Neural cell (in vitro differentiated cells): ENCODE measurements at regions not wholly inside any gene's neighbourhood (a gene's known extent, or its start where the extent isn't known, plus 50 kb on each side); places are given as distances from the start of the nearest gene placed in this dataset.

Source experiments
- H2AFZ ChIP-seq: fragments of 200-600, 300-800 bp; sonication (generic), shearing (Covaris generic); 2 replicates; pipeline ENCODE4 v1.6.0; 2014; ENCODE audit warnings: low read depth, mild to moderate bottlenecking, antibody characterized with exemption, low read length, moderate library complexity
- H3F3A ChIP-seq: fragments of 200-600 bp; shearing (Covaris generic); 2 replicates; pipeline ENCODE4 v1.6.1; 2016; ENCODE audit warnings: mild to moderate bottlenecking, moderate library complexity, mixed read lengths, antibody characterized with exemption, low read length; ENCODE audit not compliant: insufficient read depth, poor library complexity, severe bottlenecking
- H3K27ac ChIP-seq: fragments of 200-600, 300-800 bp; sonication (generic), shearing (Covaris generic); 2 replicates; pipeline ENCODE4 v1.5.1; 2014; ENCODE audit warnings: mild to moderate bottlenecking, low read length, moderate library complexity
- H3K27me3 ChIP-seq: fragments of 300-800, 200-600 bp; sonication (generic), shearing (Covaris generic); 2 replicates; pipeline ENCODE4 v1.6.0; 2014; ENCODE audit warnings: mild to moderate bottlenecking, low read depth, low read length, moderate library complexity; ENCODE audit not compliant: insufficient read depth
- H3K36me3 ChIP-seq: fragments of 300-800, 200-600 bp; sonication (generic), shearing (Covaris generic); 2 replicates; pipeline ENCODE4 v1.5.1; 2014; ENCODE audit warnings: mild to moderate bottlenecking, antibody characterized with exemption, low read length, moderate library complexity; ENCODE audit not compliant: insufficient read depth
- H3K4me2 ChIP-seq: fragments of 300-800, 200-600 bp; sonication (generic), shearing (Covaris generic); 2 replicates; pipeline ENCODE4 v1.6.0; 2014; ENCODE audit warnings: mild to moderate bottlenecking, low read length
- H3K4me3 ChIP-seq: fragments of 300-800, 200-600 bp; sonication (generic), shearing (Covaris generic); 2 replicates; pipeline ENCODE4 v1.5.1; 2014; ENCODE audit warnings: mild to moderate bottlenecking, low read length, moderate library complexity
- H3K79me2 ChIP-seq: fragments of 200-600 bp; shearing (Covaris generic); replicated peaks from 2 replicates; pipeline ENCODE4 v1.6.0; 2014; ENCODE audit warnings: mild to moderate bottlenecking, low read length, moderate library complexity; ENCODE audit not compliant: insufficient read depth
- H3K9ac ChIP-seq: fragments of 300-800, 200-600 bp; sonication (generic), shearing (Covaris generic); 2 replicates; pipeline ENCODE4 v1.6.1; 2016; ENCODE audit warnings: mild to moderate bottlenecking, low read length, mixed read lengths
- H3K9me2 ChIP-seq: fragments of 200-600 bp; shearing (Covaris generic); 2 replicates; pipeline ENCODE4 v1.6.1; 2016; ENCODE audit warnings: mild to moderate bottlenecking, low read length, mixed read lengths; ENCODE audit not compliant: insufficient read depth
- H3K9me3 ChIP-seq: fragments of 200-600, 300-800 bp; sonication (generic), shearing (Covaris generic); 2 replicates; pipeline ENCODE4 v1.6.1; 2016; ENCODE audit warnings: mild to moderate bottlenecking, mixed run types, low read length, moderate library complexity, mixed read lengths
- H4K20me1 ChIP-seq: fragments of 200-600 bp; shearing (Covaris generic); 2 replicates; pipeline ENCODE4 v1.6.1; 2016; ENCODE audit warnings: mild to moderate bottlenecking, mixed run types; ENCODE audit not compliant: insufficient read depth
- EP300 ChIP-seq: fragments of 450-650 bp; conservative IDR thresholded peaks from 2 replicates; pipeline ENCODE4 v1.6.1; 2014; ENCODE audit warnings: antibody characterized with exemption, mild to moderate bottlenecking, moderate library complexity; ENCODE audit not compliant: poor library complexity, severe bottlenecking
- EZH2 ChIP-seq: fragments of 200-600, 300-800 bp; shearing (Covaris generic), sonication (generic); IDR thresholded peaks from 2 replicates; pipeline ENCODE4 v1.6.1; 2014; ENCODE audit warnings: antibody characterized with exemption, low read length, borderline replicate concordance, mild to moderate bottlenecking; ENCODE audit not compliant: insufficient read depth, poor library complexity, severe bottlenecking
- MXI1 ChIP-seq: fragments of 450-650 bp; conservative IDR thresholded peaks from 2 replicates; pipeline ENCODE4 v1.6.1; 2014; ENCODE audit warnings: antibody characterized with exemption, mild to moderate bottlenecking; ENCODE audit not compliant: poor library complexity, severe bottlenecking
- POLR2AphosphoS5 ChIP-seq: IDR thresholded peaks from 2 replicates; pipeline ENCODE4 v1.6.1; 2012
- RAD21 ChIP-seq: fragments of 450-650 bp; conservative IDR thresholded peaks from 2 replicates; pipeline ENCODE4 v1.6.1; 2014; ENCODE audit warnings: antibody characterized with exemption, mild to moderate bottlenecking, moderate library complexity
- SMC3 ChIP-seq: fragments of 450-650 bp; conservative IDR thresholded peaks from 2 replicates; pipeline ENCODE4 v1.6.1; 2014; ENCODE audit warnings: antibody characterized with exemption, mild to moderate bottlenecking, moderate library complexity; ENCODE audit not compliant: poor library complexity
- TAF1 ChIP-seq: IDR thresholded peaks from 2 replicates; pipeline ENCODE4 v1.6.1; 2012; ENCODE audit warnings: low read depth
- TF ChIP-seq, protein P1 (sequence below): fragments of 450-650 bp; IDR thresholded peaks from 2 replicates; pipeline ENCODE4 v1.5.1; 2014; ENCODE audit warnings: antibody characterized with exemption, mild to moderate bottlenecking, moderate library complexity; ENCODE audit not compliant: poor library complexity, severe bottlenecking
- TF ChIP-seq, protein P2 (sequence below): IDR thresholded peaks from 2 replicates; pipeline ENCODE4 v1.6.1; 2012; ENCODE audit warnings: borderline replicate concordance

DNA sequence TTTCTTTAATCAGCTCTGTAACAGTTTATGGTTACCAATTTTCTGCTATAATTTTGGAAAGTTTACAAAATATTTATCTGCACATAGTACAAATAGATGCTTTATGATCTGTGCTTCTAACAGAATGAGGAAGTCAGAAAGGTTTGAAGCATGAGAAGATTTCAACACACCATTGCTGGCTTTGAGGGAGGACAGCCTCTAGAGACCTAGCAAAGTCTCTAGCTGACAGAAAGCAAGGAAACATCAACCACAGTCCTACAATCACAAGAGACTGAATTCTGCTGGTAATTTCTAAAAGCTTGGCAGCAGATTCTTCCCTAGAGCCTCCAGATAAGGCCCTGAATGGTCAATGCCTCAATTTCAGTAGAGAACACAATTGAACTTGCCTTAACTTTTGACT is 750.8 kb upstream of the SLC35B3 start:
- Histone ChIP-seq H3K9me2 (no peaks in the 10 kb centered on the region), H3K79me2 (no peaks in the 10 kb centered on the region), H3K36me3 (no peaks in the 10 kb centered on the region), H3K4me3 (no peak overlapping the region), H3K9me3 (no peaks in the 10 kb centered on the region), H2AFZ (no peak overlapping the region), H3K4me2 (no peak overlapping the region), H3K27ac (no peak overlapping the region), H4K20me1 (no peaks in the 10 kb centered on the region), H3F3A (no peaks in the 10 kb centered on the region), H3K9ac (no peak overlapping the region), H3K27me3 (no peaks in the 10 kb centered on the region)
- TF ChIP-seq TAF1 (no peak), EZH2 (no peak)

DNA sequence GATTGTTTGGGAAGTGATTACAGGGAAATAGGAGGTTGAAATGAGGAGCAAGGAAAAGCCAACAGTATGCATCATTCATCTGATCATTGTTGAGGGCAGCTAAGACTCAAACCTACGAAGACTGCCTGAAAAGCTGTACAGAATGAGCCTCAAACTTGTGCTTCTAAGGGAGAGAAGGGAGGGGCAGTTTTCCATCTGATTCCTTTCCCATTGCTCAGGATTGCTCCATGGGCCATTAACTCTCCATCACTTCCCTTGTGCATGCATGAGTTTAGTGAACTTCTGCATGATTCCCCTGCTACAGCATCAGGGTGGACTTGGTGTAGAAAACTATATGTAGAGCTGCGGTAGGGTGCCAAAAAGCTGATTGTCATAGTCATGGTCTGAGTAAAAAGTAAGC is 742.7 kb upstream of the SLC35B3 start:
- Histone ChIP-seq H3K9ac (no peak overlapping the region), H3K9me2 (no peaks in the 10 kb centered on the region), H3K36me3 (no peaks in the 10 kb centered on the region), H3K4me2 (no peak overlapping the region), H4K20me1 (no peaks in the 10 kb centered on the region), H3K27me3 (no peaks in the 10 kb centered on the region), H3K4me3 (no peak overlapping the region), H3K27ac (no peak overlapping the region), H2AFZ (no peak overlapping the region), H3F3A (no peaks in the 10 kb centered on the region), H3K9me3 (no peaks in the 10 kb centered on the region), H3K79me2 (no peaks in the 10 kb centered on the region)
- TF ChIP-seq EP300 (no peak), POLR2AphosphoS5 (no peak), TAF1 (no peak), SMC3 (no peak), EZH2 (no peak), MXI1 (no peak), RAD21 (no peak)
- TF ChIP-seq, protein P1, sequence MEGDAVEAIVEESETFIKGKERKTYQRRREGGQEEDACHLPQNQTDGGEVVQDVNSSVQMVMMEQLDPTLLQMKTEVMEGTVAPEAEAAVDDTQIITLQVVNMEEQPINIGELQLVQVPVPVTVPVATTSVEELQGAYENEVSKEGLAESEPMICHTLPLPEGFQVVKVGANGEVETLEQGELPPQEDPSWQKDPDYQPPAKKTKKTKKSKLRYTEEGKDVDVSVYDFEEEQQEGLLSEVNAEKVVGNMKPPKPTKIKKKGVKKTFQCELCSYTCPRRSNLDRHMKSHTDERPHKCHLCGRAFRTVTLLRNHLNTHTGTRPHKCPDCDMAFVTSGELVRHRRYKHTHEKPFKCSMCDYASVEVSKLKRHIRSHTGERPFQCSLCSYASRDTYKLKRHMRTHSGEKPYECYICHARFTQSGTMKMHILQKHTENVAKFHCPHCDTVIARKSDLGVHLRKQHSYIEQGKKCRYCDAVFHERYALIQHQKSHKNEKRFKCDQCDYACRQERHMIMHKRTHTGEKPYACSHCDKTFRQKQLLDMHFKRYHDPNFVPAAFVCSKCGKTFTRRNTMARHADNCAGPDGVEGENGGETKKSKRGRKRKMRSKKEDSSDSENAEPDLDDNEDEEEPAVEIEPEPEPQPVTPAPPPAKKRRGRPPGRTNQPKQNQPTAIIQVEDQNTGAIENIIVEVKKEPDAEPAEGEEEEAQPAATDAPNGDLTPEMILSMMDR = no peak
- TF ChIP-seq, protein P2, sequence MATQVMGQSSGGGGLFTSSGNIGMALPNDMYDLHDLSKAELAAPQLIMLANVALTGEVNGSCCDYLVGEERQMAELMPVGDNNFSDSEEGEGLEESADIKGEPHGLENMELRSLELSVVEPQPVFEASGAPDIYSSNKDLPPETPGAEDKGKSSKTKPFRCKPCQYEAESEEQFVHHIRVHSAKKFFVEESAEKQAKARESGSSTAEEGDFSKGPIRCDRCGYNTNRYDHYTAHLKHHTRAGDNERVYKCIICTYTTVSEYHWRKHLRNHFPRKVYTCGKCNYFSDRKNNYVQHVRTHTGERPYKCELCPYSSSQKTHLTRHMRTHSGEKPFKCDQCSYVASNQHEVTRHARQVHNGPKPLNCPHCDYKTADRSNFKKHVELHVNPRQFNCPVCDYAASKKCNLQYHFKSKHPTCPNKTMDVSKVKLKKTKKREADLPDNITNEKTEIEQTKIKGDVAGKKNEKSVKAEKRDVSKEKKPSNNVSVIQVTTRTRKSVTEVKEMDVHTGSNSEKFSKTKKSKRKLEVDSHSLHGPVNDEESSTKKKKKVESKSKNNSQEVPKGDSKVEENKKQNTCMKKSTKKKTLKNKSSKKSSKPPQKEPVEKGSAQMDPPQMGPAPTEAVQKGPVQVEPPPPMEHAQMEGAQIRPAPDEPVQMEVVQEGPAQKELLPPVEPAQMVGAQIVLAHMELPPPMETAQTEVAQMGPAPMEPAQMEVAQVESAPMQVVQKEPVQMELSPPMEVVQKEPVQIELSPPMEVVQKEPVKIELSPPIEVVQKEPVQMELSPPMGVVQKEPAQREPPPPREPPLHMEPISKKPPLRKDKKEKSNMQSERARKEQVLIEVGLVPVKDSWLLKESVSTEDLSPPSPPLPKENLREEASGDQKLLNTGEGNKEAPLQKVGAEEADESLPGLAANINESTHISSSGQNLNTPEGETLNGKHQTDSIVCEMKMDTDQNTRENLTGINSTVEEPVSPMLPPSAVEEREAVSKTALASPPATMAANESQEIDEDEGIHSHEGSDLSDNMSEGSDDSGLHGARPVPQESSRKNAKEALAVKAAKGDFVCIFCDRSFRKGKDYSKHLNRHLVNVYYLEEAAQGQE = no peak

DNA sequence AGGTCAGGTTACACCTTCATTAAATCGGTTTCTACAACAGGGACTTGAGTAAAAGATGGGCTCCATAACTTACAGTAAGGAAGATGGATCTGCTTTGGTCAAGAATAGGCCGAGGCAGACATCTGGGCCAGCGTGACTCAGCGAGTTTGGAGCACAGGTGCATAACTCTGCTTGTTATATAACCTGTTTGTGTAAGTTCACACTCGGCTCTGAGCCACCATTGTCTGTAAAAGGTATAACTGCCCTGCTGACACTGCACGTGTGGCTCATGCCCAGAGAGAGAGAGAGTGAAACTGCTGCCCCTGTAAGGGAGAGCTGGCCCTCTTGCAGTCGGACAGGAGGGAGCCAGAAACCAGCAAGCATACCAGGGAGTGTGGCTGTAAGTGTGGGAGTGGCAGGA is 737.9 kb upstream of the SLC35B3 start:
- Histone ChIP-seq H3K9me3 (no peaks in the 10 kb centered on the region), H2AFZ (no peak overlapping the region), H3K4me2 (no peak overlapping the region), H3F3A (no peaks in the 10 kb centered on the region), H3K4me3 (no peak overlapping the region), H3K36me3 (no peaks in the 10 kb centered on the region), H4K20me1 (no peaks in the 10 kb centered on the region), H3K27ac (no peak overlapping the region), H3K9ac (no peak overlapping the region), H3K79me2 (no peaks in the 10 kb centered on the region), H3K9me2 (no peaks in the 10 kb centered on the region), H3K27me3 (no peaks in the 10 kb centered on the region)
- TF ChIP-seq POLR2AphosphoS5 = no peak
- TF ChIP-seq, protein P1 = no peak
- no peak for TF ChIP-seq SMC3
- TF ChIP-seq MXI1 = no peak
- TF ChIP-seq, protein P2 = no peak
- TF ChIP-seq RAD21 = no peak
- no peak for TF ChIP-seq TAF1
- no peak for TF ChIP-seq EP300
- TF ChIP-seq EZH2 = no peak
